ENCODE measurements at regions not wholly inside any gene's neighbourhood (a gene's known extent, or its start where the extent isn't known, plus 50 kb on each side); places are given as distances from the start of the nearest gene placed in this dataset.
A peak's percentile ranks its signal among the peaks of the same experiment; 100 is the strongest.

DNA sequence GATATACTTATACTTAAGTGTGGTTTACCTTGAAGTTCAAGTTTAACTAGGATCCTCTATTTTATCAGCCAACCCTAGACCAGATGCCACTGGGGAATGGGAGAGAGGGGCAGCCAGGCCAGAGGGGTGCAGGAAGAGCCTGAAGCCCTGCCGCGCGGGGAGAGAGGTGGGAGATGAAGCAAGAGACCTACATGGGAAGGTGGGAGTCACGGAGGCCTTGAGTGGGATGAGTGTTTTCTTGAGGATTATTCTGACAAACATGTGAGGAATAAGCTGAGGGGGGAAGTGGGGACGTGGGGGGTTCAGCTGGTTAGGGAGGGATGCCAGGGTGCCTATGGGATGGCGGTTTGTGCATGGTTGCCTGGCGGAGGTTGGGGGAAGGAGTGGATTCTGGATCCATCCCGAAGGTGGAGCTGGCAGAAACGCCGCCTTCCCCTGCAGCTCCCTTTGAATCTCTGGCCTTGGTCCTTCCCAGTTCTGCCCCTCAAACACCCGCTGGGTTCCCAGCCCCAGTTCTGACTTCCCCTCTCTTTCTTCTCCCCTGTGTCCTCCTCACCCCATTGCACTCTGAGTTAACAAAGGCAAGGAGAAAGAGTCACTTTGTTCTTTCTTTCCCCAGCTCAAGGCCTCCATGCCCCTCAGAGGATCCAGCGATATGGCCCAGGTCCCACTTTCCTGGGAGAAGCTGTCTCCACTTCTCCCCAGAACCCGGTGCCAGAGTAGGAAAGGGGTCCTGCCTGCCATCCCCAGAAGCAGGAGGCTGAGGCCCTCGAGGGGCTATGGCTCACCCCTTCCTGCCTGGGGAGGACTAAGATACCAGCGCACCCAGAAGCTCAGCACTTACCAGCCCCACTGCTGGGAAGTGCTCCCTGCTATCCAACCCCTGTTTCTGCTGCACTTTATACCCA lies 274.2 kb downstream of the UACA start:
- TF ChIP-seq, protein P1, sequence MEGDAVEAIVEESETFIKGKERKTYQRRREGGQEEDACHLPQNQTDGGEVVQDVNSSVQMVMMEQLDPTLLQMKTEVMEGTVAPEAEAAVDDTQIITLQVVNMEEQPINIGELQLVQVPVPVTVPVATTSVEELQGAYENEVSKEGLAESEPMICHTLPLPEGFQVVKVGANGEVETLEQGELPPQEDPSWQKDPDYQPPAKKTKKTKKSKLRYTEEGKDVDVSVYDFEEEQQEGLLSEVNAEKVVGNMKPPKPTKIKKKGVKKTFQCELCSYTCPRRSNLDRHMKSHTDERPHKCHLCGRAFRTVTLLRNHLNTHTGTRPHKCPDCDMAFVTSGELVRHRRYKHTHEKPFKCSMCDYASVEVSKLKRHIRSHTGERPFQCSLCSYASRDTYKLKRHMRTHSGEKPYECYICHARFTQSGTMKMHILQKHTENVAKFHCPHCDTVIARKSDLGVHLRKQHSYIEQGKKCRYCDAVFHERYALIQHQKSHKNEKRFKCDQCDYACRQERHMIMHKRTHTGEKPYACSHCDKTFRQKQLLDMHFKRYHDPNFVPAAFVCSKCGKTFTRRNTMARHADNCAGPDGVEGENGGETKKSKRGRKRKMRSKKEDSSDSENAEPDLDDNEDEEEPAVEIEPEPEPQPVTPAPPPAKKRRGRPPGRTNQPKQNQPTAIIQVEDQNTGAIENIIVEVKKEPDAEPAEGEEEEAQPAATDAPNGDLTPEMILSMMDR (IDR thresholded peaks at IDR 0.05; ENCODE audit: control insufficient read depth, extremely low read depth, insufficient read depth) = no peak
- no peak for DNase-seq (ENCODE audit: low read depth)
- H3K4me3 ChIP-seq (ENCODE audit: low read depth, low read length) = no peak overlapping the region

DNA sequence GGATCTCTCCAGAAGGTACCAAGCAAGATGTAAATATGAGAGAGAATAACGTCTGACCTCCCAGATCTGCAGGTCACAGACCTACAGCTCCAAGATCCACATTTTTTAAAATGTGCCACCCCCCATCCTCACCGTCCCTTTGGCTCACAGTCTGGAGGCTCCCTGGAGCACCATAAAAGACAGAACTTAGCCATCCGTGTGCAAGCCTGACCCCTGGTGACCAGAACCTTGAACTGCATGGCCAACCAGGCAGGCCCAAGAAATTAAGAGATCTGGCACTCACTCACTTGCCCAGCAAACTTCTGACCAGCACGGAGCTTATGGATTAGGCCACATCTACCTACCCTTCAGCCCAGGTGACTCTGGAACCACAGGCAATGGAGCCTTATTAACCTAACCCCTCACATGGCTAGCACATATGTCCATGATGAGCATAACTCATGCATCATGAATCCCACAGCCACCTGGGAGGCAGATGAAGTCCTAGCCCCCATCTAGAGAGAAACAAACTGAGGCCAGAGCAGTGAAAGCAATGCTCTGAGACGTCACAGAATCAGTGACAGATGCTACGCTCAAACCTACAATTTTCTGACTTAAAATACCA lies 275.3 kb downstream of the UACA start:
- DNase-seq (ENCODE audit: low read depth) = peak; percentile 39
- H3K4me3 ChIP-seq (ENCODE audit: low read depth, low read length) = no peak overlapping the region
- TF ChIP-seq, protein P1 (IDR thresholded peaks at IDR 0.05; ENCODE audit: control insufficient read depth, extremely low read depth, insufficient read depth) = peak; percentile 93

DNA sequence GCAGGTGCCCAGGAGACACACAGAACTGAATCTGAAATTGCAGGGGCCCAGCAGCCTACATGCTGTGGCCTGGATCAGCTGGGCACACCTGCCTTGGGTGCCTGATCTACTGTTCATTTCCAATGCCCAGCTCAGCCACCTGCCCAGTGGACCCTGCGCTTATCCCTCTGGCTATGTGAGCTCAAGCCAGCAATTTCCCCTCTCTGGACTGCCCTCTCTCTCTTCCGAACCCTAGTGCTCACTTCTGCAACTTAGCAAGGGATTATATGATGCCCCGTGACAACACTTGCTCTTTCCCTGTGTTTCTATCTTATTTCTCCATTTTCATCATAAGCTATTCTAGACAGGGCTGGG lies 276.0 kb downstream of the UACA start:
- TF ChIP-seq, protein P1 (IDR thresholded peaks at IDR 0.05; ENCODE audit: control insufficient read depth, extremely low read depth, insufficient read depth) = no peak
- no peak for DNase-seq (ENCODE audit: low read depth)
- no peak overlapping the region for H3K4me3 ChIP-seq (ENCODE audit: low read depth, low read length)

DNA sequence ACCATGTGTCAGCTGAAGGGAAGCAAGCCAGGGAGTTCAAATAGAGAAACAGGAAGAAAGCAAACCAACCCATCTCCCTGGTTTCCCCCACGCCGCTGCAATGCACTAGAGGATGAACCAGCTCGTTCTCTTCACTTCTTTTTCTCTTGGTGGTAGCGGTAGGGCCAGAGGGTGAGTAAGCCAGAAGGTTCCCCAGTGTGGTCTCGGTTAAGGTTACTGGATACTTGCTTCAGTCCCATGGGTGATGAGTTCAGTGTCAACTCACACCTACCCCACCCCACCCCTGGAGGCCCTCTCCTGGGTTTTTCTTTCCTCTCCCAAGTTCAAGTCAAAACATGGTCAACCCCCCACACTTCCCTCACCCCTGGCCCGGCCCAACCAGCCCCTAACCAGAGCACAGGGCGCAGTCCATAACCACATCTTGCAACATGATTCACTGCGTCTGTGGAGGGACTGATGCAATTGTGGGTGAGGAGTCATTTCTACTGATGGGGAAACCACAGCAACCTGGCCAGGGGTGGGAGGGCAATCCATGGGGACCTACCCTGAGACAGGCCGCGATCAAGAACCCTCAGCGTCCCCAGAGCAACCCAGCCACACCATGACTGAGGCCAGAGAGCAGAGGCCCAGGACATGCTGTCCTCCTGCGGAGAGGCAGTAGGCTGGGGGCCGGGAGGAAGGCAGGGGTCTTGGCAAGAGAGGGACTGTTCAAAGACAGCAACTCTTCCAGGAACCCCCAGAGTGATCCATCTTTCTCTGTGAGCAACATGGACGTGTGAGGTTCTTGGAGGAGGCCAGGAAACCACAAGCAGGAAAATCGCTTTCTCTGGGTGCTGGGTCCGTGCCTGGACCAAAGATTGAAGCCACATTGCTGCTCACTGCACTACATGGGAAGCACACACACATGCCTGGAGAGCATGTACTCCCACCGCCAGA lies 276.6 kb downstream of the UACA start:
- TF ChIP-seq, protein P1 (IDR thresholded peaks at IDR 0.05; ENCODE audit: control insufficient read depth, extremely low read depth, insufficient read depth) = no peak
- no peak for DNase-seq (ENCODE audit: low read depth)
- no peak overlapping the region for H3K4me3 ChIP-seq (ENCODE audit: low read depth, low read length)

DNA sequence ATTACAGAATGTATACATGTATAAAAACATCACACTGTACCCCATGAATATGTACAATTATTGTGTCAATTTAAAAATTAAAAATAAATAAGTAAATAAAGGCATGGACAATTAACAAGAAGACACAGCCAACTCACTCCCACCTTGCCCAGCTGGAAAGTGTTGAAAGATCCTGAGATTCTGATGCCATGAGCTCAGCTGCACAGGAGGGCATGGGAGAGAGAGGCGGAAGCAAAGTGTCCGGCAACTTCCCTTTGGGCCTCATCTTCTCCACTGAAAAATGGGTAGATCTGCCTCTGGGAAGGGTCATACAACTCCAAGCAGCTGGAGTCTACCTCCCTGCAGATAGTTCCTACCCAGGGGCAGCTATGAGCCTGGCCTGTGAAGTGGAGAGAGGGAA lies 277.3 kb downstream of the UACA start:
- TF ChIP-seq, protein P1 (IDR thresholded peaks at IDR 0.05; ENCODE audit: control insufficient read depth, extremely low read depth, insufficient read depth) = no peak
- no peak overlapping the region for H3K4me3 ChIP-seq (ENCODE audit: low read depth, low read length)
- DNase-seq (ENCODE audit: low read depth) = no peak

DNA sequence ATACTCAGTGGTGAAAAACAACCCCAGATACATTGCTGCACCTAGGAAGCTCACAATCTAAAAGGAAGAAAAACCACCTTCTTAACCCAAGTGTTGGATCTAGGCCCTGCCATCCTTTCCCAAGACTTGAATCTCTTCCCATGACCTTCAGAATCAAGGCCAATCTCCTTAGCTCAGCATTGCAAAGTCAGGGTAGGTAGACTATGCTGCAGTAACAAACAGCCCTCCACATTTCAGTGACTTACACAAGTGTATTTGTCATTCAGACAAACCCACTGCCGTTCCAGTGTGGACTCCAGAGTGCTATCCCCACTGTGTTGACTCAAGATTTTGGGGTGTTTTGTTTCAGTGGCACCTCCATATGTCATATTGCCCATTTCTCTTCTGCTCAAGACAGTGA lies 278.4 kb downstream of the UACA start:
- TF ChIP-seq, protein P1 (IDR thresholded peaks at IDR 0.05; ENCODE audit: control insufficient read depth, extremely low read depth, insufficient read depth) = no peak
- no peak for DNase-seq (ENCODE audit: low read depth)
- no peak overlapping the region for H3K4me3 ChIP-seq (ENCODE audit: low read depth, low read length)
